ENCODE measurements at regions not wholly inside any gene's neighbourhood (a gene's known extent, or its start where the extent isn't known, plus 50 kb on each side); places are given as distances from the start of the nearest gene placed in this dataset.

DNA sequence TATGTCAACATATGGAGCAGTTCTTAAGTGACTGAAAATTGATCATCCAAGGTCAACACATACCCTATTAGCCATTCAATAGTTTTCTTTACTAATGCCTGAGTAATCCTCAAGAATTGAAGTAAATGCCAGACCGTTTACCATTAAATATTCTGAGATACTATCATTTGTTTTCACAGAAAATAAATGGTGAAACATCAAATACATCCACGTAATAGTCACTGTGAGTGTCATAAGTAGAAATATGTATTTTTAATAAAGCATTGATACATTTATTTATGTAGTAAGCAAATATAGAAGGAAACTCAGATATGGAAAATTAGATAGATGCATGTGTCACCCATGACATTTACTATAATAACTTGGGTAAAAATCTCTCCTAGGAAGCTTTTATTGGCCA lies 927.8 kb upstream of the NRXN1 start:
- H3K36me3 Mint-ChIP-seq (ENCODE audit: unreplicated experiment): no peaks in the 10 kb centered on the region
- H3K4me1 Mint-ChIP-seq (ENCODE audit: unreplicated experiment): peaks cover 5% of the 10 kb centered on the region
- no peaks in the 10 kb centered on the region for H3K9me3 Mint-ChIP-seq (ENCODE audit: unreplicated experiment)
- no peak overlapping the region for H3K4me3 Mint-ChIP-seq (ENCODE audit: unreplicated experiment)
- DNase-seq (ENCODE audit: extremely low spot score, unreplicated experiment): no peak
- H3K27ac Mint-ChIP-seq (ENCODE audit: unreplicated experiment): no peak overlapping the region
- H3K27me3 Mint-ChIP-seq (ENCODE audit: unreplicated experiment): no peaks in the 10 kb centered on the region
- TF ChIP-seq, protein P1, sequence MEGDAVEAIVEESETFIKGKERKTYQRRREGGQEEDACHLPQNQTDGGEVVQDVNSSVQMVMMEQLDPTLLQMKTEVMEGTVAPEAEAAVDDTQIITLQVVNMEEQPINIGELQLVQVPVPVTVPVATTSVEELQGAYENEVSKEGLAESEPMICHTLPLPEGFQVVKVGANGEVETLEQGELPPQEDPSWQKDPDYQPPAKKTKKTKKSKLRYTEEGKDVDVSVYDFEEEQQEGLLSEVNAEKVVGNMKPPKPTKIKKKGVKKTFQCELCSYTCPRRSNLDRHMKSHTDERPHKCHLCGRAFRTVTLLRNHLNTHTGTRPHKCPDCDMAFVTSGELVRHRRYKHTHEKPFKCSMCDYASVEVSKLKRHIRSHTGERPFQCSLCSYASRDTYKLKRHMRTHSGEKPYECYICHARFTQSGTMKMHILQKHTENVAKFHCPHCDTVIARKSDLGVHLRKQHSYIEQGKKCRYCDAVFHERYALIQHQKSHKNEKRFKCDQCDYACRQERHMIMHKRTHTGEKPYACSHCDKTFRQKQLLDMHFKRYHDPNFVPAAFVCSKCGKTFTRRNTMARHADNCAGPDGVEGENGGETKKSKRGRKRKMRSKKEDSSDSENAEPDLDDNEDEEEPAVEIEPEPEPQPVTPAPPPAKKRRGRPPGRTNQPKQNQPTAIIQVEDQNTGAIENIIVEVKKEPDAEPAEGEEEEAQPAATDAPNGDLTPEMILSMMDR (IDR thresholded peaks at IDR 0.05): no peak

DNA sequence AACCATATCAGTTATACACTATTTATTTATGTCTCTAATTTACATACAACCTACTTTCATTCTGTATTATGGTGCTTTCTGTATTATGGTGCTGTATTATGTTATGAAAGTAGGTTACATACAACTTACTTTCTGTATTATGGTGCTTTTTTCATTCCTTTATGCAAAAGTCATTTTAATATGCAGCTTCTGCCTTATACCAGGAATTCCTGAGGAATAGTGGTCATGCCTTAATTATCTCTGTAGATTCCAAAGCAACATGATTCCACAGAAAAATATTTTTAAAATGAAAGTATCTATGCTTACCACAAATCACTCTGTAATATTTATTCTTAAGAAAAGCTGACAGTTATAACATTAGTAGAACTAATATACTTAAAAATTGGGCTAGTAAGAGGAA lies 922.0 kb upstream of the NRXN1 start:
- H3K4me1 Mint-ChIP-seq (ENCODE audit: unreplicated experiment): peaks cover 13% of the 10 kb centered on the region
- H3K27me3 Mint-ChIP-seq (ENCODE audit: unreplicated experiment): no peaks in the 10 kb centered on the region
- TF ChIP-seq, protein P1 (IDR thresholded peaks at IDR 0.05): no peak
- peak overlapping the region; percentile 28 for H3K4me3 Mint-ChIP-seq (ENCODE audit: unreplicated experiment)
- H3K9me3 Mint-ChIP-seq (ENCODE audit: unreplicated experiment): peaks cover 19% of the 10 kb centered on the region
- H3K27ac Mint-ChIP-seq (ENCODE audit: unreplicated experiment): no peak overlapping the region
- H3K36me3 Mint-ChIP-seq (ENCODE audit: unreplicated experiment): no peaks in the 10 kb centered on the region
- no peak for DNase-seq (ENCODE audit: extremely low spot score, unreplicated experiment)

DNA sequence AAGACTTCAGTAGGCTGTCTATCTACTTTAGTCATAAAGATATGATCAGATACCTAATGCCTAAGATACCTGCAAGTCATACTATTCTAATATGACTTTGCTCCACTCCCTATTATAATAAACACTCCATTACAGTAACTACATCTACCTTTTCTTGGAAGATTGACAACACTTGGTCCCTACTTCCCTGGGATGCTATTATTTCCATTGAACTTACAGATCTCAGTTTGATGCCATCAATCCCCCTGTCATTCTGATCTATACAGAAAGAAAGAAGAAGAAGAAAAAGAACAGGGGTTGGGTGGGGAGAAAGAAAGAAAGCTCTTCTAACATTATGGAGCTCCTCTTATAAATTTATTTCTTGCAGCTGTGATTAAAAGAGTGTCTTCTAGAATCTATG lies 889.1 kb upstream of the NRXN1 start:
- no peaks in the 10 kb centered on the region for H3K27me3 Mint-ChIP-seq (ENCODE audit: unreplicated experiment)

DNA sequence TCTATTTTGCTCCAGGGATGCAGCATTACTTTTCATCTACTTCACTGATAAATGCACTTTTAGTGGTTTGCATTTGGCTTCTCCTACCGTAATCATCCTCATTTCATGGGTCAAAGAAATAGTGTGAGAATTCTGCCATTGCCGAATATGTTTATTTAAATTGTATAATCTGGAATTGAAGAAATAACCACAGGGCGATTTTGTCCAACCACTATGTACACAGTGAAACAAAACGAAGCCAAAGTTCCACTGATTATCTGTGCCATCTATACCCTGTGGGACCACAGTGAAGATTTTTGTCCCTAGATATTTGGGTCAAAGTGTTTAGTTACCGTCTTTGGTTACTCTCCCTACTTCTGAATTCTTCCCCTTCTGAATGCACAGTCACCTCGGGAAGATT lies 888.6 kb upstream of the NRXN1 start:
- no peak overlapping the region for H3K4me3 Mint-ChIP-seq (ENCODE audit: unreplicated experiment)
- no peaks in the 10 kb centered on the region for H3K27me3 Mint-ChIP-seq (ENCODE audit: unreplicated experiment)
- no peak for DNase-seq (ENCODE audit: extremely low spot score, unreplicated experiment)
- H3K27ac Mint-ChIP-seq (ENCODE audit: unreplicated experiment): no peak overlapping the region
- H3K9me3 Mint-ChIP-seq (ENCODE audit: unreplicated experiment): peaks cover 22% of the 10 kb centered on the region
- H3K4me1 Mint-ChIP-seq (ENCODE audit: unreplicated experiment): peaks cover 9% of the 10 kb centered on the region
- TF ChIP-seq, protein P1 (IDR thresholded peaks at IDR 0.05): no peak
- no peaks in the 10 kb centered on the region for H3K36me3 Mint-ChIP-seq (ENCODE audit: unreplicated experiment)

More for the DNA sequence above, 889.1 kb upstream of the NRXN1 start:
- Mint-ChIP-seq H3K4me3 (ENCODE audit: unreplicated experiment) (no peak overlapping the region), H3K27ac (ENCODE audit: unreplicated experiment) (no peak overlapping the region), H3K36me3 (ENCODE audit: unreplicated experiment) (no peaks in the 10 kb centered on the region), H3K9me3 (ENCODE audit: unreplicated experiment) (peaks cover 16% of the 10 kb centered on the region), H3K4me1 (ENCODE audit: unreplicated experiment) (peaks cover 9% of the 10 kb centered on the region)
- no peak for DNase-seq (ENCODE audit: extremely low spot score, unreplicated experiment)
- TF ChIP-seq, protein P1 (IDR thresholded peaks at IDR 0.05): no peak

DNA sequence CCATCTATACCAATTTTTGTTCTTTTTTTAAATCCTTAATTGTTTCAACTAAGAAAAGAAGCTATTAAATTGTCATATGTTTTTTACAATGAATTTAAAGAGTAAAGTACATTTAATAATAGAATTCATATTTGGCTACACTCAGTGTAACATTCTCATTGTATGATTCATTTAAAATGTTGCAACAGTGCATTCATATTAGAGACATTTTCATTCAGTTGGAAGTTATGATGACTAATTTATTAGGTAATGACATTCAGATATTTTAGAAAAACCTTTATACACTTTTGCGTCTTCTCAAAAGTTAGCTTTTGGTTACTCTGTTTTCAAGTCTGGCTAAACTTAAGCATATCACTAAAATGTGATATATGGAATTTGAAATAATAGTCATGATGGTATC lies 887.5 kb upstream of the NRXN1 start:
- no peak overlapping the region for H3K4me3 Mint-ChIP-seq (ENCODE audit: unreplicated experiment)
- no peak overlapping the region for H3K27ac Mint-ChIP-seq (ENCODE audit: unreplicated experiment)
- H3K36me3 Mint-ChIP-seq (ENCODE audit: unreplicated experiment): no peaks in the 10 kb centered on the region
- no peaks in the 10 kb centered on the region for H3K27me3 Mint-ChIP-seq (ENCODE audit: unreplicated experiment)
- TF ChIP-seq, protein P1 (IDR thresholded peaks at IDR 0.05): no peak
- H3K4me1 Mint-ChIP-seq (ENCODE audit: unreplicated experiment): peaks cover 9% of the 10 kb centered on the region
- DNase-seq (ENCODE audit: extremely low spot score, unreplicated experiment): no peak
- peaks cover 26% of the 10 kb centered on the region for H3K9me3 Mint-ChIP-seq (ENCODE audit: unreplicated experiment)
